Endothelial cell of umbilical vein (primary cell): ENCODE measurements at regions not wholly inside any gene's neighbourhood (a gene's known extent, or its start where the extent isn't known, plus 50 kb on each side); places are given as distances from the start of the nearest gene placed in this dataset.

Experiments
- BruUV-seq: library from RNA; stranded (reverse); fragments of 400-500 nt; replicated peaks from 2 replicates; lab custom pipeline; 2021; lab: Mats Ljungman, UMichigan
- CTCF ChIA-PET: fragments of 300-600, 350-600 bp; sonication (Branson Sonifier 250); formaldehyde crosslinking; loops from one replicate; lab custom pipeline; 2021; ENCODE audit warnings: antibody characterized with exemption, inconsistent platforms; lab: Charles Lee
- POLR2A ChIA-PET: fragments of 300-600, 350-600 bp; sonication (Branson Sonifier 250); formaldehyde crosslinking; loops from one replicate; lab custom pipeline; 2021; ENCODE audit warnings: antibody characterized with exemption, inconsistent platforms; lab: Charles Lee
- DNase-seq: peaks from one replicate; pipeline ENCODE4 v3.0.0-alpha.2; 2011; ENCODE audit warnings: low read depth, low spot score
- FAIRE-seq: peaks from 2 replicates; lab custom pipeline; 2011; peaks lifted over from hg19 to GRCh38; lab: Jason Lieb, UNC
- H2AFZ ChIP-seq: 2 replicates; pipeline ENCODE4 v1.6.0; 2012; ENCODE audit warnings: low read depth, low read length, control low read depth, inconsistent platforms
- H3K27ac ChIP-seq: 2 replicates; pipeline ENCODE4 v1.5.1; 2011; ENCODE audit warnings: low read depth, mild to moderate bottlenecking, control low read depth, low read length, moderate library complexity; ENCODE audit not compliant: insufficient read depth
- H3K27me3 ChIP-seq, 2 experiments: 2 replicates each; pipeline versions ENCODE4 v1.6.0 to v1.6.1; 2011; ENCODE audit warnings: low read length in 2 of 2, mixed read lengths in 1 of 2; ENCODE audit not compliant: control insufficient read depth in 2 of 2, insufficient read depth in 2 of 2
- H3K36me3 ChIP-seq, 2 experiments: 2 replicates in 1 of 2; 3 replicates in 1 of 2; pipeline ENCODE4 v1.5.1; 2011; ENCODE audit warnings: low read length in 2 of 2, mild to moderate bottlenecking in 1 of 2, moderate library complexity in 1 of 2; ENCODE audit not compliant: control insufficient read depth in 2 of 2, insufficient read depth in 2 of 2; ENCODE audit errors: extremely low read depth in 1 of 2
- H3K4me1 ChIP-seq: 3 replicates; pipeline ENCODE4 v1.5.1; 2011; ENCODE audit warnings: mild to moderate bottlenecking, low read length; ENCODE audit not compliant: control insufficient read depth, insufficient read depth; ENCODE audit errors: extremely low read depth
- H3K4me2 ChIP-seq: 2 replicates; pipeline ENCODE4 v1.6.1; 2011; ENCODE audit warnings: low read length, control low read depth, mixed read lengths; ENCODE audit not compliant: insufficient read depth
- H3K4me3 ChIP-seq, 3 experiments: fragments of 200-600 bp in 1 of 3; sonication (generic), shearing (Covaris generic) in 1 of 3; replicated peaks in 1 of 3; 2 replicates each; pipeline ENCODE4 v1.5.1; 2011 to 2016; ENCODE audit warnings: control low read depth in 3 of 3, low read length in 3 of 3, mild to moderate bottlenecking in 2 of 3, inconsistent platforms in 1 of 3, low read depth in 1 of 3, moderate library complexity in 1 of 3; ENCODE audit not compliant: insufficient read depth in 1 of 3
- H3K79me2 ChIP-seq: 2 replicates; pipeline ENCODE4 v1.6.0; 2012; ENCODE audit warnings: low read length, inconsistent platforms; ENCODE audit not compliant: control insufficient read depth, insufficient read depth
- H3K9ac ChIP-seq: replicated peaks from 2 replicates; pipeline ENCODE3; 2011; ENCODE audit warnings: low read length, control low read depth; ENCODE audit not compliant: insufficient read depth; ENCODE audit errors: extremely low read depth
- H3K9me1 ChIP-seq: replicated peaks from 3 replicates; pipeline ENCODE4 v1.6.0; 2011; ENCODE audit warnings: mild to moderate bottlenecking, low read length; ENCODE audit not compliant: control insufficient read depth, insufficient read depth; ENCODE audit errors: extremely low read depth
- H3K9me3 ChIP-seq: replicated peaks from 2 replicates; pipeline ENCODE4 v1.5.1; 2012; ENCODE audit warnings: low read length, inconsistent platforms; ENCODE audit not compliant: control insufficient read depth, insufficient read depth
- H4K20me1 ChIP-seq: replicated peaks from 2 replicates; pipeline ENCODE3; 2011; ENCODE audit warnings: mild to moderate bottlenecking, low read length; ENCODE audit not compliant: control insufficient read depth, insufficient read depth; ENCODE audit errors: extremely low read depth
- CTCF ChIP-seq, 2 donors: IDR thresholded peaks; 1 replicate in 1 of 2; 2 replicates in 1 of 2; pipeline ENCODE4 v1.5.1; 2011; ENCODE audit warnings: low read length in 2 of 2, mild to moderate bottlenecking in 2 of 2, moderate library complexity in 2 of 2, control low read depth in 1 of 2, inconsistent platforms in 1 of 2, low read depth in 1 of 2; ENCODE audit not compliant: insufficient read depth in 1 of 2; ENCODE audit errors: extremely low read depth in 1 of 2
- EZH2 ChIP-seq: IDR thresholded peaks from 2 replicates; pipeline ENCODE4 v1.6.1; 2012; ENCODE audit warnings: borderline replicate concordance, low read depth, mild to moderate bottlenecking, moderate library complexity, low read length, inconsistent platforms; ENCODE audit not compliant: severe bottlenecking
- FOS ChIP-seq: IDR thresholded peaks from 2 replicates; pipeline ENCODE4 v1.6.1; 2011; ENCODE audit warnings: mild to moderate bottlenecking, low read length, moderate library complexity, borderline replicate concordance; ENCODE audit not compliant: insufficient read depth
- GATA2 ChIP-seq: IDR thresholded peaks from 2 replicates; pipeline ENCODE4 v1.7.0; 2011; ENCODE audit warnings: low read depth, mild to moderate bottlenecking, moderate library complexity, mixed read lengths, low read length; ENCODE audit not compliant: insufficient read length, insufficient read depth
- JUN ChIP-seq: IDR thresholded peaks from 2 replicates; pipeline ENCODE4 v1.6.1; 2011; ENCODE audit warnings: borderline replicate concordance, low read depth; ENCODE audit not compliant: insufficient read length, insufficient read depth
- MAX ChIP-seq: IDR thresholded peaks from 2 replicates; pipeline ENCODE4 v1.6.1; 2011; ENCODE audit not compliant: insufficient read depth, insufficient read length
- MYC ChIP-seq: IDR thresholded peaks from one replicate; pipeline ENCODE4 v1.6.1; 2011; ENCODE audit warnings: mild to moderate bottlenecking, low read depth, low read length
- POLR2A ChIP-seq: IDR thresholded peaks from 2 replicates; pipeline ENCODE4 v1.6.1; 2012; ENCODE audit warnings: low read depth, mild to moderate bottlenecking, control low read depth, low read length
- POLR2AphosphoS5 ChIP-seq: IDR thresholded peaks from 2 replicates; pipeline ENCODE4 v1.6.1; 2012; ENCODE audit warnings: low read depth, mild to moderate bottlenecking, control low read depth, low read length, moderate library complexity; ENCODE audit not compliant: insufficient read depth
- dilution Hi-C: fragments of 300-500 bp; cut with MboI; formaldehyde crosslinking; loops from one replicate; pipeline ENCODE4 v1.15.0; 2019; ENCODE audit warnings: low sequenced_read_pairs; ENCODE audit not compliant: extremely low pct_ligation_motif_present
- intact Hi-C: fragments of 100-400 bp; cut with micrococcal nuclease; formaldehyde crosslinking; loops from one replicate; pipeline ENCODE4 v1.10.0; 2022

- Histone ChIP-seq H4K20me1 (no peaks in the 10 kb centered on the region), H3K27ac (no peak overlapping the region), H3K4me1 (no peaks in the 10 kb centered on the region), H3K9me3 (no peaks in the 10 kb centered on the region), H3K79me2 (no peaks in the 10 kb centered on the region), H2AFZ (no peak overlapping the region), H3K27me3 (no peaks in the 10 kb centered on the region), H3K4me2 (no peak overlapping the region), H3K9me1 (no peaks in the 10 kb centered on the region), H3K4me3 (no peak overlapping the region), H3K36me3 (no peaks in the 10 kb centered on the region), H3K9ac (no peak overlapping the region)
- BruUV-seq = no TSS peak
- ChIA-PET CTCF (no interaction called here), POLR2A (no interaction called here)
- FAIRE-seq = no peak
- intact Hi-C loops (no loop called here), dilution Hi-C loops (no loop called here)
- no peak for DNase-seq
- TF ChIP-seq FOS = no peak
- no peak for TF ChIP-seq POLR2AphosphoS5
- no peak for TF ChIP-seq JUN
- TF ChIP-seq CTCF (IDR thresholded peaks at IDR 0.05; ENCODE audit: extremely low read depth in 1 of 2, insufficient read depth in 1 of 2, low read depth in 1 of 2, low read length in 2 of 2) = no peak
- TF ChIP-seq POLR2A = no peak
- no peak for TF ChIP-seq MAX
- TF ChIP-seq MYC = no peak
- no peak for TF ChIP-seq GATA2
- TF ChIP-seq EZH2 = no peak
Observed at GRCh38 chr1:60298290-60298689, 224.7 kb upstream of the C1orf87 start.
